ENCODE measurements at regions not wholly inside any gene's neighbourhood (a gene's known extent, or its start where the extent isn't known, plus 50 kb on each side); places are given as distances from the start of the nearest gene placed in this dataset.

GRCh38 chr12:116674643-116675183, 63.2 kb downstream of the SPRING1 start:
- TF ChIP-seq FOSL1 (IDR thresholded peaks at IDR 0.05; ENCODE audit: low read depth), result no peak
- TF ChIP-seq RAD21 (IDR thresholded peaks at IDR 0.05; ENCODE audit: low read depth), result no peak
- TF ChIP-seq POLR2AphosphoS5 (IDR thresholded peaks at IDR 0.05; ENCODE audit: low read depth, low read length), result no peak
- TF ChIP-seq CTCF (IDR thresholded peaks at IDR 0.05 in 2 of 3, conservative IDR thresholded peaks at IDR 0.05 in 1 of 3; ENCODE audit: borderline replicate concordance in 1 of 3, insufficient read depth in 1 of 3, low read depth in 2 of 3, low read length in 2 of 3), result no peak
- TF ChIP-seq ZFX (IDR thresholded peaks at IDR 0.05), result no peak
- TF ChIP-seq ZNF274 (IDR thresholded peaks at IDR 0.05; ENCODE audit: low read depth, low read length), result no peak
- TF ChIP-seq SP1 (IDR thresholded peaks at IDR 0.05; ENCODE audit: low read depth), result no peak
- no peak for TF ChIP-seq POLR2A (IDR thresholded peaks at IDR 0.05; ENCODE audit: borderline replicate concordance, extremely low read depth, insufficient read depth, insufficient read length)
- TF ChIP-seq REST (IDR thresholded peaks at IDR 0.05; ENCODE audit: low read depth), result no peak
- TF ChIP-seq YY1 (IDR thresholded peaks at IDR 0.05; ENCODE audit: extremely low read depth, insufficient replicate concordance, low read depth, low read length), result no peak
- TF ChIP-seq EZH2 (IDR thresholded peaks at IDR 0.05), result no peak
- no peak for TF ChIP-seq ATF3 (IDR thresholded peaks at IDR 0.05)
- TF ChIP-seq MAX (IDR thresholded peaks at IDR 0.05), result no peak
